PC-3 (cell line): ENCODE measurements at regions not wholly inside any gene's neighbourhood (a gene's known extent, or its start where the extent isn't known, plus 50 kb on each side); places are given as distances from the start of the nearest gene placed in this dataset.

ENCODE experiments used
- ATAC-seq: fragments of 200-7000 bp; cut with Tn5 transposase; 2 replicates; pipeline ENCODE4 v1.9.1; 2020; ENCODE audit warnings: mild to moderate bottlenecking, moderate library complexity
- BruUV-seq: library from RNA; stranded (reverse); fragments of 400-500 nt; replicated peaks from 2 replicates; lab custom pipeline; 2021; lab: Mats Ljungman, UMichigan
- CTCF ChIA-PET: fragments of 300-600 bp; sonication (Branson Sonifier 250); formaldehyde crosslinking; loops from one replicate; lab custom pipeline; 2022; ENCODE audit warnings: antibody characterized with exemption; lab: Charles Lee
- POLR2A ChIA-PET: fragments of 300-600 bp; sonication (Branson Sonifier 250); formaldehyde crosslinking; loops from one replicate; lab custom pipeline; 2022; ENCODE audit warnings: antibody characterized with exemption; ENCODE audit not compliant: unreplicated experiment; lab: Charles Lee
- DNase-seq: peaks from one replicate; pipeline ENCODE4 v3.0.0-alpha.2; 2015
- H2AFZ ChIP-seq: fragments of 300-600 bp; sonication (generic); 2 replicates; pipeline ENCODE4 v1.6.0; 2016; ENCODE audit warnings: antibody characterized with exemption, low read length
- H3F3A ChIP-seq: fragments of 300-600 bp; sonication (generic); one replicate; pipeline ENCODE4 v1.6.0; 2017; ENCODE audit warnings: antibody characterized with exemption, low read length, control low read depth, mild to moderate bottlenecking; ENCODE audit not compliant: unreplicated experiment
- H3K27ac ChIP-seq: fragments of 300-600 bp; sonication (generic); 2 replicates; pipeline ENCODE4 v1.5.1; 2016; ENCODE audit warnings: mild to moderate bottlenecking, low read length
- H3K27me3 ChIP-seq: fragments of 300-600 bp; sonication (generic); 2 replicates; pipeline ENCODE4 v1.6.1; 2016; ENCODE audit warnings: low read length, mixed read lengths
- H3K36me3 ChIP-seq: fragments of 300-600 bp; sonication (generic); 2 replicates; pipeline ENCODE4 v1.6.1; 2016; ENCODE audit warnings: low read depth, mixed run types, low read length, mixed read lengths
- H3K4me1 ChIP-seq: fragments of 300-600 bp; sonication (generic); 2 replicates; pipeline ENCODE4 v1.5.1; 2016; ENCODE audit warnings: low read length; ENCODE audit not compliant: insufficient read depth
- H3K4me2 ChIP-seq: fragments of 300-600 bp; sonication (generic); 2 replicates; pipeline ENCODE4 v1.6.0; 2016; ENCODE audit warnings: low read length
- H3K4me3 ChIP-seq: fragments of 300-600 bp; sonication (generic); 2 replicates; pipeline ENCODE4 v1.5.1; 2016; ENCODE audit warnings: mild to moderate bottlenecking, low read length, mixed read lengths
- H3K79me2 ChIP-seq: fragments of 300-600 bp; sonication (generic); 2 replicates; pipeline ENCODE4 v1.6.1; 2017; ENCODE audit warnings: low read length, mixed read lengths
- H3K9ac ChIP-seq: fragments of 300-600 bp; sonication (generic); 2 replicates; pipeline ENCODE4 v1.6.0; 2016; ENCODE audit warnings: mild to moderate bottlenecking, low read length
- H3K9me2 ChIP-seq: fragments of 300-600 bp; sonication (generic); replicated peaks from 2 replicates; pipeline ENCODE4 v1.6.1; 2016; ENCODE audit warnings: mixed run types, low read length, mixed read lengths
- H3K9me3 ChIP-seq: fragments of 300-600 bp; sonication (generic); 2 replicates; pipeline ENCODE4 v1.6.1; 2016; ENCODE audit warnings: low read length, mixed read lengths
- H4K20me1 ChIP-seq: fragments of 300-600 bp; sonication (generic); 2 replicates; pipeline ENCODE4 v1.6.1; 2016; ENCODE audit warnings: low read length, mixed read lengths
- EZH2 ChIP-seq: fragments of 300-600 bp; sonication (generic); IDR thresholded peaks from one replicate; pipeline ENCODE4 v1.6.1; 2017; ENCODE audit warnings: antibody characterized with exemption, mild to moderate bottlenecking, low read length; ENCODE audit not compliant: unreplicated experiment
- EZH2phosphoT487 ChIP-seq: fragments of 300-600 bp; sonication (generic); IDR thresholded peaks from 2 replicates; pipeline ENCODE4 v1.6.1; 2018; ENCODE audit warnings: mild to moderate bottlenecking, antibody characterized with exemption, low read length, borderline replicate concordance
- intact Hi-C: fragments of 100-400 bp; cut with micrococcal nuclease; formaldehyde crosslinking; loops from 2 replicates; pipeline ENCODE4 v1.9.0; 2023
- TF ChIP-seq, protein P1 (sequence below): fragments of 300-600 bp; sonication (generic); conservative IDR thresholded peaks from 2 replicates; pipeline ENCODE4 v1.5.1; 2017; ENCODE audit warnings: antibody characterized with exemption, low read depth, mild to moderate bottlenecking, low read length

- no peaks in the 10 kb centered on the region for H3K36me3 ChIP-seq
- H3K9ac ChIP-seq, result peak overlapping the region; percentile 69
- H3K27ac ChIP-seq, result peak overlapping the region; percentile 92
- TF ChIP-seq EZH2phosphoT487 (no peak), EZH2 (no peak)
- TF ChIP-seq, protein P1, sequence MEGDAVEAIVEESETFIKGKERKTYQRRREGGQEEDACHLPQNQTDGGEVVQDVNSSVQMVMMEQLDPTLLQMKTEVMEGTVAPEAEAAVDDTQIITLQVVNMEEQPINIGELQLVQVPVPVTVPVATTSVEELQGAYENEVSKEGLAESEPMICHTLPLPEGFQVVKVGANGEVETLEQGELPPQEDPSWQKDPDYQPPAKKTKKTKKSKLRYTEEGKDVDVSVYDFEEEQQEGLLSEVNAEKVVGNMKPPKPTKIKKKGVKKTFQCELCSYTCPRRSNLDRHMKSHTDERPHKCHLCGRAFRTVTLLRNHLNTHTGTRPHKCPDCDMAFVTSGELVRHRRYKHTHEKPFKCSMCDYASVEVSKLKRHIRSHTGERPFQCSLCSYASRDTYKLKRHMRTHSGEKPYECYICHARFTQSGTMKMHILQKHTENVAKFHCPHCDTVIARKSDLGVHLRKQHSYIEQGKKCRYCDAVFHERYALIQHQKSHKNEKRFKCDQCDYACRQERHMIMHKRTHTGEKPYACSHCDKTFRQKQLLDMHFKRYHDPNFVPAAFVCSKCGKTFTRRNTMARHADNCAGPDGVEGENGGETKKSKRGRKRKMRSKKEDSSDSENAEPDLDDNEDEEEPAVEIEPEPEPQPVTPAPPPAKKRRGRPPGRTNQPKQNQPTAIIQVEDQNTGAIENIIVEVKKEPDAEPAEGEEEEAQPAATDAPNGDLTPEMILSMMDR, result no peak
- peak overlapping the region; percentile 36; the same call in 1 of the 2 replicates for H3K4me3 ChIP-seq
- peak; percentile 92 for ATAC-seq
- H3F3A ChIP-seq, result no peaks in the 10 kb centered on the region
- no peaks in the 10 kb centered on the region for H3K9me3 ChIP-seq
- H2AFZ ChIP-seq, result peak overlapping the region; percentile 65
- no peaks in the 10 kb centered on the region for H3K9me2 ChIP-seq
- intact Hi-C loops, result loop anchor here (1.0 to 5.0 kb wide), 4 partner anchors 13 to 245 kb away; partner anchors contain the start of gene NOVA1
- BruUV-seq, result TSS peak; percentile 96
- CTCF ChIA-PET, result no interaction called here
- POLR2A ChIA-PET, result interaction anchor here (0.5 to 1.0 kb wide), 2 partner anchors 34 to 79 kb away, joined by 4 to 10 read pairs; no protein-coding TSS in a partner anchor
- peaks cover 38% of the 10 kb centered on the region for H3K4me1 ChIP-seq
- H4K20me1 ChIP-seq, result no peaks in the 10 kb centered on the region
- peak; percentile 98 for DNase-seq
- no peaks in the 10 kb centered on the region for H3K79me2 ChIP-seq
- H3K4me2 ChIP-seq, result peak overlapping the region; percentile 76
- H3K27me3 ChIP-seq, result no peaks in the 10 kb centered on the region
These were observed 244.3 kb upstream of the NOVA1 start for GRCh38 chr14:26841920-26842741.

DNA sequence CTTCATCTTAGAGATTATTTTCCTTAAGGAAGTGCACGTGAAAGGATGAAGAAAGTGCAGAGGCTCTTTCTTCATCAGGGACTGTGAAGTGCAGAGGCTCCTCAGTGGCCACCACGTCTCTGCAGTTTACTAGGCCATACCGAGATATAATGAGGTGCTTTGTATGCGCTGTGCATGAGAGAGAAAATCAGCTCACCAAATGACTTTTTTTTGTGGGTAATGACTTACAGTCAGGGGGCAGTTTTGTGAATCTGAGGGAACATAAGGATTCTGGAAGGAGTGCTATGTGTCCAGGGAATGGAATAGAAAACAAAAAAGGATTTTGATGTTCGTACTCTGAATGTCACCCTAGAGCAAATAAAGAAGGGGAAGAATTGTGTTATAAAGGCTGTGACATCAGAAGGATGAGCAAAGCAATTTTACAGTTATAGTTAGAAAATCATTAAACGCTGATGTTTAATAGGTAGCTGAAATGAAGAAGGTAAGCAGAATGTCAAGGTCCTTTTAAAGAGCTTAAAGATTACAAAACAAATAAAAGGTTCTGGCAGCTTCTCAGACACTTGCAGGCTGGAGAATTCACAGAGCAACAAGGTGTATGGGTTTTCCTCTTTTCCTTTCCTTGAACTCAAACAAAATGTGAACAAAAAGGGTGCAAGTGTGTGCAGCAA is 247.5 kb upstream of the NOVA1 start:
- Histone ChIP-seq H3K27ac (no peak overlapping the region), H3K36me3 (no peaks in the 10 kb centered on the region), H3K9me3 (no peaks in the 10 kb centered on the region), H2AFZ (no peak overlapping the region), H4K20me1 (no peaks in the 10 kb centered on the region), H3K4me3 (no peak overlapping the region), H3K4me2 (no peak overlapping the region), H3K4me1 (peaks cover 29% of the 10 kb centered on the region), H3F3A (no peaks in the 10 kb centered on the region), H3K9me2 (no peaks in the 10 kb centered on the region), H3K9ac (no peak overlapping the region), H3K79me2 (no peaks in the 10 kb centered on the region), H3K27me3 (no peaks in the 10 kb centered on the region)
- no TSS peak for BruUV-seq
- ChIA-PET POLR2A (interaction anchor here (0.6 kb wide), 1 partner anchor 55 kb away, joined by 4 read pairs; no protein-coding TSS in a partner anchor), CTCF (no interaction called here)
- intact Hi-C loops, result no loop called here
- DNase-seq (no peak), ATAC-seq (no peak)
- TF ChIP-seq, protein P1, result no peak
- no peak for TF ChIP-seq EZH2
- no peak for TF ChIP-seq EZH2phosphoT487
